Adrenal gland (tissue), 5 donors: ENCODE measurements at regions not wholly inside any gene's neighbourhood (a gene's known extent, or its start where the extent isn't known, plus 50 kb on each side); places are given as distances from the start of the nearest gene placed in this dataset.

ENCODE experiments used
- CTCF ChIP-seq, 6 experiments: fragments of 450-650 bp in 4 of 6; fragments of 200-600 bp in 2 of 6; sonication (generic) in 1 of 6; IDR thresholded peaks; 1 replicate in 5 of 6; 2 replicates in 1 of 6; pipeline versions ENCODE4 v1.5.1 to v1.8.0; 2016 to 2021; ENCODE audit warnings: antibody characterized with exemption in 6 of 6, mild to moderate bottlenecking in 2 of 6, moderate library complexity in 1 of 6
- POLR2A ChIP-seq, 2 donors: fragments of 450-650 bp; IDR thresholded peaks; one replicate each; pipeline ENCODE4 v1.6.1; 2017; ENCODE audit warnings: antibody characterized with exemption in 2 of 2, mild to moderate bottlenecking in 2 of 2, moderate library complexity in 1 of 2
- donor health status: DM: no; HTN: no; CAD: no.

GRCh38 chr1:184908506-184908905, 65.8 kb downstream of the NIBAN1 start:
- TF ChIP-seq CTCF (IDR thresholded peaks at IDR 0.05): no peak
- TF ChIP-seq POLR2A (IDR thresholded peaks at IDR 0.05): no peak
